ENCODE measurements at regions not wholly inside any gene's neighbourhood (a gene's known extent, or its start where the extent isn't known, plus 50 kb on each side); places are given as distances from the start of the nearest gene placed in this dataset.
"Not testable (repeated sequence)": the region's sequence is repeated elsewhere in the genome, so short reads cannot be mapped to it uniquely, and the experiment has no call there.

DNA sequence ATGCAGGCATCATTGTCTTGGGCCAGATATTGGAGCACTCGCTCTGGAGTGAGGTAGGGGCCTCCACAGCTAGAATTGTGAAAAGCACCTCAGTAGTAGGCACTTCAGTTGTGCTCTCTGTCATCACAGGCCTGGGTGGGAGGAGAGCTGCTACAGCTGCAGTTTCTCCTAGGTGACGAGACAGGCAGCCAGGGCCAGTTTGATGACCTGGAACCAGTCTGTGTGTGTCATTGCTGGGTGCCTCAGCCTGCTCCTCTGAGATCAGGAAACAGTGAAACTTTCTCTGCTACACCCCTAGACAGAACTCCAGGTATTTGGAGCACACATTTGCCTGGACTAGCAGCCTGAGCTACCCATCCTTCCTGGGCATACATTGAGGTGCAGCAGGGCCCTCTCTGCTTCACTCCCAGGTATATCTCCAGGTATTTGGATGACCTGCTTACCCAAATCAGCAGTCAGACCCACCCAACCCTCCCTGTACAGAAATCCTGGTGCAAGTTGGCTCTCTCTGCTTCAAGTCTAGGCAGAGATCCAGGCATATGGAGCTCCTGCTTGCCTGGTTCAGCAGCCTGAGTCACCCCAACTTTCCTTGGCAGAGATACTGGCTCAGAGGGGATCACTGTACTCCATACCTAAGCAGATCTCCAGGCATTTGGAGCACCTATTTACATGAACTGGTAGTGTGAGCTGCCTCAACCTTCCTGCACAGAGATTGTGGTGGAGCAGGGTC is 54.3 kb upstream of the SGO1 start:
- 83 to 91% methylated on average over 2 of the region's 2 CpGs for WGBS, 2 donors
- no peak overlapping the region for H3K4me3 ChIP-seq (ENCODE audit: low read depth, poor library complexity, severe bottlenecking)
- intact Hi-C loops (cut with DNase I; ENCODE audit: low total_unique reads): no loop called here
- no peak for TF ChIP-seq POLR2A (IDR thresholded peaks at IDR 0.05)
- TF ChIP-seq, protein P1, sequence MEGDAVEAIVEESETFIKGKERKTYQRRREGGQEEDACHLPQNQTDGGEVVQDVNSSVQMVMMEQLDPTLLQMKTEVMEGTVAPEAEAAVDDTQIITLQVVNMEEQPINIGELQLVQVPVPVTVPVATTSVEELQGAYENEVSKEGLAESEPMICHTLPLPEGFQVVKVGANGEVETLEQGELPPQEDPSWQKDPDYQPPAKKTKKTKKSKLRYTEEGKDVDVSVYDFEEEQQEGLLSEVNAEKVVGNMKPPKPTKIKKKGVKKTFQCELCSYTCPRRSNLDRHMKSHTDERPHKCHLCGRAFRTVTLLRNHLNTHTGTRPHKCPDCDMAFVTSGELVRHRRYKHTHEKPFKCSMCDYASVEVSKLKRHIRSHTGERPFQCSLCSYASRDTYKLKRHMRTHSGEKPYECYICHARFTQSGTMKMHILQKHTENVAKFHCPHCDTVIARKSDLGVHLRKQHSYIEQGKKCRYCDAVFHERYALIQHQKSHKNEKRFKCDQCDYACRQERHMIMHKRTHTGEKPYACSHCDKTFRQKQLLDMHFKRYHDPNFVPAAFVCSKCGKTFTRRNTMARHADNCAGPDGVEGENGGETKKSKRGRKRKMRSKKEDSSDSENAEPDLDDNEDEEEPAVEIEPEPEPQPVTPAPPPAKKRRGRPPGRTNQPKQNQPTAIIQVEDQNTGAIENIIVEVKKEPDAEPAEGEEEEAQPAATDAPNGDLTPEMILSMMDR (IDR thresholded peaks at IDR 0.05): no peak
- DNase-seq (ENCODE audit: low spot score in 2 of 2): no peak

DNA sequence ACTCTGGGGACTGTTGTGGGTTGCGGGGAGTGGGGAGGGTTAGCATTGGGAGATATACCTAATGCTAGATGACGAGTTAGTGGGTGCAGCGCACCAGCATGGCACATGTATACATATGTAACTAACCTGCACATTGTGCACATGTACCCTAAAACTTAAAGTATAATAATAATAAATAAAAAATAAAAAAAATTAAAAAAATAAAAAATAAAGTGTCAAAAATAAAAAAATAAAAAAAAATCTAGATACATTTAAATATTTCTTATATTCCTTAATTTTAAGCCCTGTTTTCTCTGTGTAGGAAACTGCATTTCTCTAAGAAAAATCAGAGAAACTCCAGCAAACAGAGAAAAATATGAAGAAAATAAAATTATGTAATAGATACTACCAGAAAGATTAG is 52.2 kb upstream of the SGO1 start:
- intact Hi-C loops (cut with DNase I; ENCODE audit: low total_unique reads); DNase-seq (ENCODE audit: low spot score in 2 of 2); H3K4me3 ChIP-seq (ENCODE audit: low read depth, poor library complexity, severe bottlenecking): not testable (repeated sequence)
- 97 to 100% methylated on average over 3 of the region's 3 CpGs for WGBS, 2 donors

DNA sequence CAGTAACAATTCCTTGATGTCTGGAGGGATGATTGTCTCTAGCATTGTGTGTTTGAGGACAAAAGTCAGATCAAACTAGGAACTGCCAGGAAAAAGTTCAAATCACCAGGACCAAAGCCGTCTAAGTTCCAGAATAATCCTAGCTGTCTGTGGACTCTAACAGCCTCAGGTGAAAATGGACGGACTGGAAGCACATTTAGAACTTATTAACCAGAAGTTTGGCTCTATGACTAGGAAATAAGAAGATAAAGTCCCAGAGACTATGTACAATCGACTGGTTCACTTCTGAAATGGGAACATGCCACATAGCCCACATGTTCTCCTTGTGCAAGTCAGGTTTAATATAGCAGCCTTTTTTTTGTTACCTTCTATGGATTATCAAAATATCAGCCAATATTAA is 50.6 kb upstream of the SGO1 start:
- no peak overlapping the region for H3K4me3 ChIP-seq (ENCODE audit: low read depth, poor library complexity, severe bottlenecking)
- intact Hi-C loops (cut with DNase I; ENCODE audit: low total_unique reads): no loop called here
- 57 to 87% methylated on average over 3 of the region's 3 CpGs for WGBS, 2 donors
- TF ChIP-seq, protein P1 (IDR thresholded peaks at IDR 0.05): no peak
- no peak for TF ChIP-seq POLR2A (IDR thresholded peaks at IDR 0.05)
- DNase-seq (ENCODE audit: low spot score in 2 of 2): no peak
